Hindlimb muscle (tissue), 1 donor: ENCODE measurements at regions not wholly inside any gene's neighbourhood (a gene's known extent, or its start where the extent isn't known, plus 50 kb on each side); places are given as distances from the start of the nearest gene placed in this dataset.
A peak's percentile ranks its signal among the peaks of the same experiment; 100 is the strongest.

Experiments
- DNase-seq: peaks from one replicate; pipeline ENCODE4 v3.0.0-alpha.2; 2013

DNA sequence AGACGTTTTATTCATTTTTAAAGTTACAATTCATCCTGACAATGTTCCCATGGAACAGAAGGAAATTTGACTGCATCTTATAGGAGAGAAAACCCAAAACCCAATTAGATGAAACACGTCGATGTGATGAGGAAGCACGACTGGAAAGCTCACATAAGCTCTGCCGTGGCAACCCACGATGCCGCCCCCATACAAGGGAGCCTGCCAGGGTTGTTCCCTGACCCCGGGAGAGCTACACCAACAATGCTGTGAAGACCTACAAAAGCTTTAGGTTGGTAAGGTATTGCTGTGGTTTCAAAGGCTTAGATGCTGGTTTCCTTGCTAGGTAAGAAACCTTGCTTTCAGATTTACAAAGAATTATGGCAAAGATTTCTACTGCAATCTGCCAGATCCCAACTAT lies 393.1 kb downstream of the KLF12 start:
- DNase-seq, result no peak

DNA sequence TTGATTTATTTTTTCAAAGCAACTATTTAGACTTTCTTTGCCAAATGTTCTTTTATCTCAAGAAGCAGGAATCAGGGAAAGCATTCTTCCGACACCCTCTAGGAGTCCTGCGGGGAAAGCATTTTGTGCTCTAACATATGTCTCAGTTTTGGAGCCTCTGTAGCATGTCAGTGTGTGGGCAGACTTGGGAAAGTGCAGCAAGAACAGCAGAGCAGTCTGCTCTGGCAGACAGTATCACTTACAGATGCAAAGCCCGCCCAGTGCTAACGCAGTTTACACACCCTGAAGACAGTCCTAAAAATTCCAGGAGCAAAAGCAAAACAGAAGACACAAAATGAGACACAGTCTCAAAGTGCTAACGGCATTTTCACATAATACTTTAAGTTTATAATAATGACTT lies 393.5 kb downstream of the KLF12 start:
- DNase-seq, result peak; percentile 43

DNA sequence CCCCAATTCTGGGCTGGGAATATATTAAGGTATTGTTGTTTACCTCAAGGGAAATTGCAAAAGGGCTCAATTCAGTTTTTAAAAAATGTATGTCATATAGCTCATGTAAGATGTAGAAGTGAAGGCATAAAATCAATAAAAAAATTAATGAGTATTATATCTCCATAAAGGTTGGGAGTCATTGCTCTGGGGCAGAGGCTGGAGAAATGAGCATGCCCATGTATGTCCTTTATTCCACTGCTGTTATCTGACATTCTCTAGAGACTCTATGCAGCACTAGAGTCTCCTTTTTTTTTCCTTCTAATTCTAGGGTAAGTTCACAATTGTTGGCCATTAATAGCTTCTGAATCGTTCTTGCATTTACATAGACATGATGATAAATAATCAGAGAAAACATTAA lies 394.8 kb downstream of the KLF12 start:
- DNase-seq, result no peak

DNA sequence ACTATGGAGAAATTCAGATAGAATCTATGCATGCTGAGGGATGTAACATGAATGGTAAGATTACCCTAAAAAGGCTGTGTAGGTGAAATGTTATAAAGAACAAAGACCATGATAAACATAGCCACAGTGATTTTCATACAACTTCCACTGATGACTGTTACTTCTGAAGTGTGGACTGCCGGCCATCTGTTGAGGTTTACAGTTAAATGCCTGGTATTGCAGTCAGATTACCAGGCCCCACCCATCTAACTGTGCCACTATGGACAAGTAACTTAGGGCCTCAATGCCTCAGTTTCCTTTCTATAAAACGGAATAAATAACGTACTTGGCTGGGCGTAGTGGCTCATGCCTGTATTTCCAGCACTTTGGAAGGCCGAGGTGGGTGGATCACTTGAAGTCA lies 395.6 kb downstream of the KLF12 start:
- no peak for DNase-seq

DNA sequence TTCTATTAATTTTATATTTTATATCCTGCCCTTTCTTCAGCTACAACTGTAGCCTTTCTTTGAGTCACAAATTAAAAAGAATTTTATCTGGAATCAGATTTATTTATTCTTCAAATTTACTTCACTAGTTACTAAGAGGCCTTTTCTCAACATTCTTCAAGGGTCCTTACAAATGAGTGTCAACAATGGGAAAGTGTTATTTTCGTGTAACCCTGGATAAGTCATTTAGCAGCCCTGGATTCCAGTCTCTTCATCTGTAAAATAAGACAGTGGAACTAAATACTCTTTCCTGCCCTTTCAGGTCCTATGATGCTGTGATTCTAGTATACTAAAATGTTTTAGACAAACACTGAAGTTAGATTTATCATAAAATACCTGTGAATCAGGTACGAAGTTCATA lies 397.0 kb downstream of the KLF12 start:
- no peak for DNase-seq

DNA sequence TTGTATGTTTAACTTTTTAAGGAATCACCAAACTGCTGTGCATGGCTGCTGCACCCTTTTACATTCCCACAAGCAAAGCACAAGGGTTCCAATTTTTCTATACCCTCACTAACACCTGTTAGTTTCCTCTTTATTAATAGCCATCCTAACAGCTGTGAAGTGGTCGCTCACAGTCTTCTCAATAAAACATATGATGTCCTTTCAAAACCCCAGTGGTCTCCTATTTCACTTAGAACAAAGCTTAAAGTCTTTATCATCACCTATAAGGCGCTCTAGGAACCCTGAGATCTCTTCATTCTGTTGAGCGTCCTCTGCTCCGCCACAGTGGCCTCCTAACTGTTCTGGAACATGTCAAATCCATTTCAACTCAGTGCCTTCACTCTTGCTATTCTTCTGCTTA lies 400.5 kb downstream of the KLF12 start:
- no peak for DNase-seq

DNA sequence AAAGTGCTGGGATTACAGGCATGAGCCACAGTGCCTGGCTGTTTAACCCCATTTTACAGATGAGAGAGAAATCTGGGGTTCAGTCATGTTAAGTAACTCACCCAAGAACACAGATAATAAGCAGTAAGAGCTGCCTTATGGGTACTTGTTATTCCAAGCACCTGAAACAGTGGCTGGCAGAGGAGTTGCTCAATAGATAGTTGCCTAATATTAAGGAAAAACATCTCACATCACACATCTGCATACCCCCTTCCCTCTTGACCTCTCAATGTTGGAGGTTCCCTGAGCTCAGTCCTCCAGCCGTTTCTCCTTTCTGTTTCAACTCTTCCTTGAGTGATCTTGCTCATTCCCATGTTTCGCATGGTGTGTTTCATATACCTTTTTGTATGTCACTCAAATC lies 401.9 kb downstream of the KLF12 start:
- no peak for DNase-seq

DNA sequence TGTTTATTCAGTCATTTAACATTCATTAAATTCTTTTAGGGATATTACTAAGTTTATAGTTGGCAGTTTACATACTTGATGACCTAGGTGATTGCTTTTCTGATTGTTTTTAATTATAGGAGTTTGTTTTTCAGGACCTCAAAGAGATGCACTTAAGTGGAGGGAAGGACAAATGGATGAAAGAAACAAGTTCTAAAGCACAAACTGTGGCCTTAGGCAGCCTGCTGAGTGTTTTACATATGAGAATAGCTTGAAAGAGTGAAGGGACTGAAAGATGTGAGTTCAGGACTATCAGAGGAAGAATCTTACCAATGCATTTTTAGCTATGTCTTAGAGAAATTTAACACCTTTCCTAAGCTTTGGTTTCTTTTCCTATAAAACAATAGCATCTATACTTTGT lies 402.6 kb downstream of the KLF12 start:
- no peak for DNase-seq

DNA sequence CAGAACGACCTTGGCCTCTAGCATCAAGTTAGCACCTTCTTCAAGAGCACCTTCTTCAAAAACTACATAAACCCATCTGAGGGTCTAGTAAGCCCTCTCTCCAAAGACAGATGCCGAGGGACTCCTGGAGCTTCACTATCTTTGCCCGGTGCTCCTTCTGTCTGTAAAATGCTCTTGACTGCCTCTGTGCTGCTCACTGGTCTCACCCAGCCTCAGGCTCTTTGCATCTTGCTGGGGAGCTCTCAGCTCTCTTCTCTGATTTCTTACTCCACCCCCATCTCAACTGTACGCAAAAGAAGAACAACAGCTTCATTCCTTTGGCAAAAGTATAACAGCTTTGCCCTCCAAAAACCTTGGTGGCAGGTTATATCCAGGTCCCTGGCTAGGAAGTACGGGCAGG lies 404.2 kb downstream of the KLF12 start:
- no peak for DNase-seq

DNA sequence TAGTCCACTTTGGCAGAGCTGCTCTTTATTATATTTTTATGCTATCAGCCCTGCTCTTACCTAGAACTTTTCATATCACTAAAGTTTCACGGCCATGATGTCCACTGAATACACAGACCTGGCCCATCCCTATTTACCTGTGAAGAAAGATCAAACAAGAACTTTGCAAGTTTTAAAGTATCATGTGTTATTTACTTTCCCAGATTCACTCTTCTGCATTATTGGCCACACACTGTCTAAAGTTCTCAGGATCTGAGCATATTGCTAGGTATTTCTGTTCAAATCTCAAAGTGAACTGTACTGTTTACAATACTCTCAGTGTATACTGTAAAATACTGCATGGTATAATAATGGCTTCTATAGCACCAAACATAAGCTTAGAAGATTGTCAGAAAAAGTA lies 405.2 kb downstream of the KLF12 start:
- no peak for DNase-seq

DNA sequence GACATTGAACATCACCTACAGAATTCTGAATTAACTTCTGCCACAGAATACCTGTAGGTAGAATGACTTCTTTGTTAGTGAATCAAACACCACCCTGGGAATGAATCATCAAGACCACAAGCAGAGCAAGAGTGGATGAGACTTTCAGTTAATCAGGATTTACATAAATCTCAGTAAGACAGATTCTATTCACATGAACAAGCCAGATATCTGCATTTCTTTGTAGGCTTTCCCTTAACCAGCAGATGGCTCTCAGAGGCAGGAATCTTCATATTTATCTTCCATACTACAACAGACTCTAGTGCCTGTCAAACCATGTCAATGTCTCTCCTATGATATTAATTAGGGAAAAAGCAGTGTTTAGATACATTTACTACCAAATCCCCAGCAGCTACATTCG lies 412.1 kb downstream of the KLF12 start:
- no peak for DNase-seq

DNA sequence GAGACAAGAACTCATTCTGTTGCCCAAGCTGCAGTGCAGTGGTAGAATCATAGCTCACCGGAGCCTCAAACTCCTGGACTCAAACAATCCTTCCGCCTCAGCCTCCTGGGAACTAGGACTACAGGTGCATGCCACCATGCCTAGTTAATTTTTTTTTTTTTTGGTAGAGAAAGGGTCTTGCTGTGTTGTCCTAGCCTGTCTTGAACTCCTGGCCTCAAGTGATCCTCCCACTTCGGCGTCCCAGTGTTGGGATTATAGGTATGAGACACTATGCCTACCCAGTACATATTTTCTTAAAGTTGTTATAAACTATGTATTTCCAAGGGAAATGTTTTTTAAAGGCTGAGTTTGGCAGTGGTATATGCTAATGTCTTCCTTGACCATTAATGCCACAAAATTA lies 412.6 kb downstream of the KLF12 start:
- DNase-seq, result no peak

DNA sequence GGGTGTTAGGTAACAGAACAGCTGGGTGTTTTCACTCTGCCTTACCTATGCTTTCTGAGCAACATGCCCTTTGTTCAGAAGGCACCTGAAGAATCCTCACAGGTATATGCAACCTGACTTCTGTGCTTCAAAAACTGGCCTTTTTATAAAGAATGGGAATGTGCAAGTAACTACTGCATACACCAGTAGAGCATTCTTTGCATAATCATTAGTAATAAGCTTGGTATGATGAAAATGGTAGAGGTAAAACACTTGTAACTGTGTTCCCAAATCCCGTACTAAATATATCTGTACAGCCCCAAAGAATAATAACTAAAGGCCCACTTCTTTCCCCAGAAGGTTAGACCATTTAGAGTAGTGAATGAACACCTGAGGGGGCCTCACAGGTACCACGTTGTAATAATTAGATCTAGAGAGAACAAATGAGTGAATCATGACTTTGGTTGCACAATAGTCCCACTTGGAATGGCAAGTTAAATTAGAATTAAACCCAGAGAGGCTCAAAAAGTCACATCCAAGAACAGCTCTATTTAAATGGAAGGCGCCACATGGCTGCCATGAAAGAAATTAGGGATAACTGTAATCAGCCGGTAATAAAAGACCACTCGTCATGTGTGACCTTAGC lies 413.9 kb downstream of the KLF12 start:
- no peak for DNase-seq

DNA sequence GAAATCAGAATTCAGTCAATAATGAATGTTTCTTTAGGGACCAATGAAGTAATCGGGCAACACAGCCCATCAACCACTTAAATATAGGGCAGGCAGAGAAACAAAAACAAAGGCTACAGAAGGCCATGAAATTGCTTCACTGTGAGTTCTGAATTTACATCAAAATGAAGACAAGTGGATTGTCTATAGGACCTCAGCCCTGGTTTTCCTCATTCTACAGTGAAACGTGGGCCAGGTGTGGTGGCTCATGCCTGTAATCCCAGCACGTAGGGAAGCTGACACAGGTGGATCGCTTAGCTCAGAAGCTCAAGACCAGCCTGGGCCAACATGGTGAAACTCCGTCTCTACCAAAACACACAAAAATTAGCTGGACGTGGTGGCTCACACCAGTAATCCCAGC lies 416.0 kb downstream of the KLF12 start:
- no peak for DNase-seq

DNA sequence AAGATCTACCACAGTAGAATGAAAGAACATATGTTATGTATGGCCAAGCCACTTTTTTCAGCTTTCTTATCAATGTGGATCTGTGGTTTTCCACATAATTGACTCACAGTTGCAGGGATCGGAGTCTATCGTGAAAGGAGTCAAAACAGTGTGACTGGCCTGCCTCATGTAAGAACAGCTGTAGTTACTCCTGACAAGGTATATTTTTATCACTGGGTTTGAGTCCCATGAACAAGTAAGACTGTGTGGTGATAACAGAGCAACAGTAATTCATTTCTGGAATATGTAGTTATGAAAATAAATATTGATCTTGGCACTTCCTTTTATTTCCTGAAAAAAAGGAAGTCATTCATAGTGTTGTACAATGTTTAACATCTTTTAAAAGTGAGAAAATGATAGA lies 416.6 kb downstream of the KLF12 start:
- no peak for DNase-seq

DNA sequence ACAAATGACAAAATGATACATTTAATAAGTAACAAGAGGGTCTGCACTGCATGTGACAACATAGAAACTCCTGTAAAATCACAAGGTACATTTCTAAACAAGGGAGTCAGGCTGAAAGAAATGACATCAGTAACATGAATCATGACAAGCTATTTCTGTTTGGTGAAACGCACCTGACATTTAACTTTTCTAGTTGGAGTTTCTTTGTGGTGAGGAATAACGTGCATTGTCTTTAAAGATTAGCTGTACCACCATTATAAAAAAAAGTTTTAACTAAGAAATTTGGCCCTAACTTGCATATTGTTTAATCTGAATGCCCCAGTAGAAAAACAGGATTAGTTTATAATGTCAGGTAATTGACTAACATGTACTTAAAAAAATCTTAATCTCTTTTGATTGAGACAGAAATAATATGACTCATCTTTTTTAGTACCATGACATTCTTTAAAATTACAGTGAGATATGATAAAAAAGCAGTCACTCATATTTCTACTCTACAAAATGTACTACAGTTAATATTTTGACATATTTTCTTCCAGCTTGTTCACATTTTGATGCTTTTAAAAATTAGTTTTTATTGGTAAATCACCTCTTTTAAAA lies 418.2 kb downstream of the KLF12 start:
- DNase-seq, result no peak

DNA sequence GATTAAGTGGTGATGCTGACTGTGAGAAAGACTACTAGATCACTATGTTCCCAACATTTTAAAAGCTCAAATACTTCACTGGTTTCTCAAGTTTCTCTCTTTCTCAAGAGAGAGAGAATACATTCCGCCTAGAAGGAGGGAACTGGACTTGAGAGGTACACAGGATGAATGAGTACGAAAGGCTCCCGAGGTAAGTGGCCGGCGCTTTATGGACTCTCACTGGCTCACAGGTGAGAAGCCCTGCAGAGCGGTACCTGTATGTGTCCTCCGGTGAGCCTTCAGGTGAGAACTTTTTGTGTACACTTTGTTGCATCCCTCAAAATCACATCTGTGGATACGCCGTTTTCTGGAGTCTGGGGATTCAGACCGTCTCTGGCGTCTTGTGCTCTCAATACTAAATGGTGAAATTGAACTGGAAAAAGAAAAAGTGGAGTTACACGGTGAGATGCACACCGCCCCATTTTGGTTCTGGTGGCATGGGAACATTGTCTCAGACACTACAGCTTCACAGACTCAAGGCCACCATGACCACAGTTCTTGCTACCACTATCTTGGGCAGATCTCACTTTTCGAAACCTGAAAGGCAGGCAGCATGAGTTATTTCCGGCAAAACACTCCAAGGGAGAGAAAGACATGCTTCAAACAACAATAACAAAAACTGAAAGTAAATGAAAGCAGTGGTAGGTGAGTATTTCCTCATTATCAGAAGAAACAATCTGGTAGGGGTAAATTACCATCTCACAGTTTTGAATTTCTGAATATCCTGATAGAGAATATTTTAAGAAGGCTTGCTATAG lies 418.9 kb downstream of the KLF12 start:
- no peak for DNase-seq

DNA sequence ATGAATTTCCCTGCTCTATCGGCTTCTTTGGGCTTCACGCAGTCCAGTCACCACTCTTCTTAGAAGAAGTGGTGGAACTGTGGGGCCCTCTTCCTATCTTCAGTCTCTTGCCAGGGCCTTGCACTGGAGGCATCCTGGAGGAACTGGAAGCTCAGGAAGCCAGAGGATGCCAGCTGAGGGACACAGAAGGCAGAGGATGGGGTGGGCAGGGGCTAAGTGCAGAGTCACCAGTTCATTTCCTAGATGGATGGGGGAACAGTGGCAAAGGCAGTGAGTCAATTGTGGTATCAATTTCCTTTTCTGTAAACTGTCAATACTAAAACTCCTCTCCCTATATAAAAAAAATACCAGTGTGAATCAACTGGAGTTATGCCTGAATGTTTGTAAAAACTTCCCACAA lies 419.7 kb downstream of the KLF12 start:
- no peak for DNase-seq

DNA sequence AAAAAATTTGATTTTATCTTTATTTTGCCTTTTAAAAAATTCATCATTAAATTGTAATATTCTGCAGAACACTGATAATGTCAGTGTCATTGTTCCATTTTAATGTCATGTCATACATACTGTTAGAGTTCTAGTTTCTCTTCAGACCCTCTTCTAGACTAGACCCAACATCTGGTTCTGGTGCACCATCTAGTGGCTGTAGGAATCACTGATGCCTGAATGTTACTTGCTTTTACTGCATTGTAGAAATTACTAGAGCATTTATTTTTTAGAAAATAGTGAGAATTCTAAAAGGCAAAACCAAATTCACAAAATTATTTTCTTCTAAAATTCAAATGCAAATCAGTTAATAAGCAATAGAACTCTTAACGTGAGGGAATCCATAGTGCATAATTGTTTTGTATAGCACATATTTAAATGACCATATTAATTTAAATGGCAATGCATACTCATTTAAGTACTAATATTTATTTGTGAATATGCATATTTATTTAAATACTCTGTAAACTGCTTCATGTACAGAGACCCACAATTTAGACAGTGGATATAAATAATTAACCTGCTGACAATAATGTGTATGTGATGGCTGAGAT lies 425.7 kb downstream of the KLF12 start:
- peak; percentile 58 for DNase-seq

DNA sequence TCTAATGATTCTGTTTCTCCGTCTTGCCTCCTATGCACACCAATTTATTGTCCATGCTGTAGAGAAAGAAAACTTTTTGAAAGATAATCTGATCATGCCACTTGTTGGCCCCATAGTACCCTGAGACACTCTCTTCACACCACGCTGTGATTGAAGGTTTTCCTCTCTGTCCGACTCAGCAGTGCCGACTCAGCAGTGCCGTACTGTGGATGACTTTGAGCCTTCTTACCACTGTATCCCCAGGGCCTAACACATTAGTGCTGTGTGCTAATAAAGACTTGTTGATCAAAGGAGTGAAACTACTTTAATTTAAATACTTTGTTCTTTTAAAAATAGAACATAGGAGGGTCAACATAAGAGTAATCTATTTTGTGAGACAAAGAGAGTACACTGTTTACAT lies 429.6 kb downstream of the KLF12 start:
- no peak for DNase-seq

DNA sequence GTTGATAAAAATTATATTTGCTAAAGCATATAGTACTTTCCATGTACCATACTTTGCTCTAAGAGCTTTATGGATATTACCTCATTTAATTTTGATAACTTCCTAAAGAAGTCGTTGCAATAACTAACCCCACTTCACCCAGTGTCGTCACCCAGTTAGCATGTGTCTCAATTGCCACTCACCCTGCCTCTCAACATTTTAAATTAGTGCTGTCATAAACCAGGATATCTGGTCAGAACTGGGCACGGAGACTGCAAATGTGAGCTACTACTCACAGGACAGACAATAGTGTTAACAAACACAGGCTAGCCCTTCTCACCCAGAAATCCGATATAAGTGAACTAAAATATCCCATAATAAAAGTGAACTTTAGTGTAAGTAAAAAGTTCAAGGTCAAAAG lies 430.6 kb downstream of the KLF12 start:
- DNase-seq, result no peak

DNA sequence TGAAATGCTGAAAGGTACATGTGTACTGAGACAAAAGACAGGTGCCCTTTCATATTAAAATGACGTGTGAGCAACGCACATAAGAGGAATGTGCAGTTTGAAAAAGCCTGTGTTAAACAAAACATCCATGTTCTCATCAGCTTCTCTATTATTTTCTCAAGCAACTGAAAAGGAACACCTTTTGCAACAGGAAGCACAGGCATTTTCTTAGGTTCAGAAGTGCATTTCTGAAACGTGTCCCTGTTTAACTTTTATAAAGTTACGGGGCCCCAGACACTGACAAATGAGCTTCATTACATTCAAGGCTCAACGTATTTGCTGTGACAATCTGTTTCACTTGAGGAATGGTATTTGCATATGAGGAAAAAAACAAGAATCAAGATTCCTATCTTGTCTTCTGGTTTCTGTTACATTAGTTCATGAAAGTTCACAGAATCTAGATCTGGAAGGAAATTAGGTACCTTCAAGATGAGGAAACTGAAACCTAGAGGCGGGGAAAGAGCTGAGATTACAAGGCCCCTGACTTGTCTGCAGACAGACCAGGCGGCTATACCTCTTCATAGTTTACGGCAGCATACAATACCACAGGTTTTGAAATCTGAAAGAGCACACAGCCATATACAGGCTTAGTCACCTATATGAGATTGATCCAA lies 431.7 kb downstream of the KLF12 start:
- DNase-seq, result no peak

DNA sequence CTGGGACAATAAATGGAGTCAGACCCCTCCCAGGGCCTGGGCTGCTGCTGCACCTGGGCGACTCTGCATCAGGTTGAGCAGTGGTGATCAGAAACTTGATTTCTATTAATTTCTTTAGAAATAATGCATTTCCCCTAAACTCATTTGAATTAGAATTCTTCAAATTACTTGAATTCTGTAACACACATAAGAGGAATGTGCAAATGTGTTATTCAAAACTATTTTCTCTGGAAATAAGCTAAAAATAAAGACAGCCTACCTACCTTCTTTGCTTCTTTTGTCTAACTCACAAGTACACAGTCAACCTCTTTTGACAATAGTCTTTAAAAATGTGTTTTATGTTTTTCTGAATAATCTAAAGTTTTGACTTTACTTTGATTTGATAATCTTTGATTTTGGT lies 433.0 kb downstream of the KLF12 start:
- DNase-seq, result no peak
